PC-3 (cell line): ENCODE measurements at regions not wholly inside any gene's neighbourhood (a gene's known extent, or its start where the extent isn't known, plus 50 kb on each side); places are given as distances from the start of the nearest gene placed in this dataset.

Source experiments
- ATAC-seq: fragments of 200-7000 bp; cut with Tn5 transposase; 2 replicates; pipeline ENCODE4 v1.9.1; 2020; ENCODE audit warnings: mild to moderate bottlenecking, moderate library complexity
- BruUV-seq: library from RNA; stranded (reverse); fragments of 400-500 nt; replicated peaks from 2 replicates; lab custom pipeline; 2021; lab: Mats Ljungman, UMichigan
- CTCF ChIA-PET: fragments of 300-600 bp; sonication (Branson Sonifier 250); formaldehyde crosslinking; loops from one replicate; lab custom pipeline; 2022; ENCODE audit warnings: antibody characterized with exemption; lab: Charles Lee
- POLR2A ChIA-PET: fragments of 300-600 bp; sonication (Branson Sonifier 250); formaldehyde crosslinking; loops from one replicate; lab custom pipeline; 2022; ENCODE audit warnings: antibody characterized with exemption; ENCODE audit not compliant: unreplicated experiment; lab: Charles Lee
- DNase-seq: peaks from one replicate; pipeline ENCODE4 v3.0.0-alpha.2; 2015
- H2AFZ ChIP-seq: fragments of 300-600 bp; sonication (generic); 2 replicates; pipeline ENCODE4 v1.6.0; 2016; ENCODE audit warnings: antibody characterized with exemption, low read length
- H3F3A ChIP-seq: fragments of 300-600 bp; sonication (generic); one replicate; pipeline ENCODE4 v1.6.0; 2017; ENCODE audit warnings: antibody characterized with exemption, low read length, control low read depth, mild to moderate bottlenecking; ENCODE audit not compliant: unreplicated experiment
- H3K27ac ChIP-seq: fragments of 300-600 bp; sonication (generic); 2 replicates; pipeline ENCODE4 v1.5.1; 2016; ENCODE audit warnings: mild to moderate bottlenecking, low read length
- H3K27me3 ChIP-seq: fragments of 300-600 bp; sonication (generic); 2 replicates; pipeline ENCODE4 v1.6.1; 2016; ENCODE audit warnings: low read length, mixed read lengths
- H3K36me3 ChIP-seq: fragments of 300-600 bp; sonication (generic); 2 replicates; pipeline ENCODE4 v1.6.1; 2016; ENCODE audit warnings: low read depth, mixed run types, low read length, mixed read lengths
- H3K4me1 ChIP-seq: fragments of 300-600 bp; sonication (generic); 2 replicates; pipeline ENCODE4 v1.5.1; 2016; ENCODE audit warnings: low read length; ENCODE audit not compliant: insufficient read depth
- H3K4me2 ChIP-seq: fragments of 300-600 bp; sonication (generic); 2 replicates; pipeline ENCODE4 v1.6.0; 2016; ENCODE audit warnings: low read length
- H3K4me3 ChIP-seq: fragments of 300-600 bp; sonication (generic); 2 replicates; pipeline ENCODE4 v1.5.1; 2016; ENCODE audit warnings: mild to moderate bottlenecking, low read length, mixed read lengths
- H3K79me2 ChIP-seq: fragments of 300-600 bp; sonication (generic); 2 replicates; pipeline ENCODE4 v1.6.1; 2017; ENCODE audit warnings: low read length, mixed read lengths
- H3K9ac ChIP-seq: fragments of 300-600 bp; sonication (generic); 2 replicates; pipeline ENCODE4 v1.6.0; 2016; ENCODE audit warnings: mild to moderate bottlenecking, low read length
- H3K9me2 ChIP-seq: fragments of 300-600 bp; sonication (generic); replicated peaks from 2 replicates; pipeline ENCODE4 v1.6.1; 2016; ENCODE audit warnings: mixed run types, low read length, mixed read lengths
- H3K9me3 ChIP-seq: fragments of 300-600 bp; sonication (generic); 2 replicates; pipeline ENCODE4 v1.6.1; 2016; ENCODE audit warnings: low read length, mixed read lengths
- H4K20me1 ChIP-seq: fragments of 300-600 bp; sonication (generic); 2 replicates; pipeline ENCODE4 v1.6.1; 2016; ENCODE audit warnings: low read length, mixed read lengths
- CTCF ChIP-seq: fragments of 300-600 bp; sonication (generic); conservative IDR thresholded peaks from 2 replicates; pipeline ENCODE4 v1.5.1; 2017; ENCODE audit warnings: antibody characterized with exemption, low read depth, mild to moderate bottlenecking, low read length
- EZH2 ChIP-seq: fragments of 300-600 bp; sonication (generic); IDR thresholded peaks from one replicate; pipeline ENCODE4 v1.6.1; 2017; ENCODE audit warnings: antibody characterized with exemption, mild to moderate bottlenecking, low read length; ENCODE audit not compliant: unreplicated experiment
- EZH2phosphoT487 ChIP-seq: fragments of 300-600 bp; sonication (generic); IDR thresholded peaks from 2 replicates; pipeline ENCODE4 v1.6.1; 2018; ENCODE audit warnings: mild to moderate bottlenecking, antibody characterized with exemption, low read length, borderline replicate concordance
- intact Hi-C: fragments of 100-400 bp; cut with micrococcal nuclease; formaldehyde crosslinking; loops from 2 replicates; pipeline ENCODE4 v1.9.0; 2023

GRCh38 chr6:78400076-78400475, 467.3 kb upstream of the IRAK1BP1 start:
- no peak for ATAC-seq
- Histone ChIP-seq H3K9ac (no peak overlapping the region), H3K9me2 (no peaks in the 10 kb centered on the region), H3K4me1 (no peaks in the 10 kb centered on the region), H3K4me2 (no peak overlapping the region), H3K27me3 (no peaks in the 10 kb centered on the region), H3F3A (no peaks in the 10 kb centered on the region), H3K79me2 (no peaks in the 10 kb centered on the region), H3K36me3 (no peaks in the 10 kb centered on the region), H3K27ac (no peak overlapping the region), H2AFZ (no peak overlapping the region), H4K20me1 (no peaks in the 10 kb centered on the region), H3K4me3 (no peak overlapping the region), H3K9me3 (no peaks in the 10 kb centered on the region)
- intact Hi-C loops: no loop called here
- ChIA-PET POLR2A (no interaction called here), CTCF (no interaction called here)
- no peak for DNase-seq
- BruUV-seq: no TSS peak
- no peak for TF ChIP-seq EZH2phosphoT487
- TF ChIP-seq CTCF: no peak
- TF ChIP-seq EZH2: no peak

- Histone ChIP-seq H3K79me2 (no peaks in the 10 kb centered on the region), H3K4me1 (no peaks in the 10 kb centered on the region), H3K4me3 (no peak overlapping the region), H3K4me2 (no peak overlapping the region), H3F3A (no peaks in the 10 kb centered on the region), H3K27ac (no peak overlapping the region), H4K20me1 (no peaks in the 10 kb centered on the region), H3K9me2 (no peaks in the 10 kb centered on the region), H3K36me3 (no peaks in the 10 kb centered on the region), H3K27me3 (no peaks in the 10 kb centered on the region), H2AFZ (no peak overlapping the region), H3K9ac (no peak overlapping the region), H3K9me3 (no peaks in the 10 kb centered on the region)
- TF ChIP-seq CTCF: no peak
- CTCF ChIA-PET: no interaction called here
- intact Hi-C loops: no loop called here
- POLR2A ChIA-PET: no interaction called here
- DNase-seq: no peak
- no TSS peak for BruUV-seq
- ATAC-seq: no peak
Observed at GRCh38 chr6:78427386-78427785, 440.0 kb upstream of the IRAK1BP1 start.

DNA sequence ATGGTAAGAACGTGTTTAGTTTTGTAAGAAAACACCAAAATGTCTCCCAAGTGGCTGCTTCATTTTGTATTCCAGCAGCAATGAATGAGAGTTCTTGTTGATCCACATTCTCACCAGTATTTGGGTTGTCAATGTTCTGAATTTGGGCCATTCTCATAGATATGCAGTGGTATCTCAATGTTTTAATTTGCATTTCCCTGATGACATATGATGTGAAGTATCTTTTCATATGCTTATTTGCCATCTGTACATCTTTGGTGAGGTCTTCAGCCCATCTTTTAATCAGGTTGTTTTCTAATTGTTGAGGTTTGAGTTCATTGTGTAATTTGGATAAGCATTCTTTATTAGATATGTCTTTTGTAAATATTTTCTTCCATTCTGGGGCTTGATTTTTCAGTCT, 436.8 kb upstream of the IRAK1BP1 start:
- POLR2A ChIA-PET: no interaction called here

More for the DNA sequence above, 436.8 kb upstream of the IRAK1BP1 start:
- H3K4me2 ChIP-seq: no peak overlapping the region
- no peaks in the 10 kb centered on the region for H3F3A ChIP-seq
- BruUV-seq: no TSS peak
- H3K27ac ChIP-seq: no peak overlapping the region
- no peaks in the 10 kb centered on the region for H3K9me3 ChIP-seq
- H2AFZ ChIP-seq: no peak overlapping the region
- H4K20me1 ChIP-seq: no peaks in the 10 kb centered on the region
- CTCF ChIA-PET: no interaction called here
- intact Hi-C loops: loop anchor here (10.0 kb wide), 1 partner anchor 404 kb away; no protein-coding TSS in a partner anchor
- H3K9ac ChIP-seq: no peak overlapping the region
- H3K4me1 ChIP-seq: no peaks in the 10 kb centered on the region
- H3K79me2 ChIP-seq: no peaks in the 10 kb centered on the region
- H3K36me3 ChIP-seq: no peaks in the 10 kb centered on the region
- H3K4me3 ChIP-seq: no peak overlapping the region
- no peak for ATAC-seq
- TF ChIP-seq EZH2: no peak
- TF ChIP-seq CTCF: no peak
- TF ChIP-seq EZH2phosphoT487: no peak
- no peaks in the 10 kb centered on the region for H3K27me3 ChIP-seq
- no peaks in the 10 kb centered on the region for H3K9me2 ChIP-seq
- DNase-seq: no peak
